HG02759 (cell line): ENCODE measurements at regions not wholly inside any gene's neighbourhood (a gene's known extent, or its start where the extent isn't known, plus 50 kb on each side); places are given as distances from the start of the nearest gene placed in this dataset.
"Not testable (repeated sequence)": the region's sequence is repeated elsewhere in the genome, so short reads cannot be mapped to it uniquely, and the experiment has no call there.

ENCODE experiments used
- ATAC-seq: cut with Tn5 transposase; IDR thresholded peaks from one replicate; pipeline ENCODE4 v1.9.1; 2021; ENCODE audit warnings: mild to moderate bottlenecking, moderate library complexity; ENCODE audit not compliant: unreplicated experiment

- ATAC-seq: no peak
These were observed 84.7 kb downstream of the IRX5 start for GRCh38 chr16:55015181-55015913.

- ATAC-seq: no peak
These were observed 85.8 kb downstream of the IRX5 start for GRCh38 chr16:55016515-55016914.

- no peak for ATAC-seq
These were observed 86.7 kb downstream of the IRX5 start for GRCh38 chr16:55017321-55017720.

GRCh38 chr16:55018881-55019280 is 88.2 kb downstream of the IRX5 start:
- ATAC-seq: no peak

- no peak for ATAC-seq
These were observed 88.9 kb downstream of the IRX5 start for GRCh38 chr16:55019419-55020131.

- no peak for ATAC-seq
These were observed 91.2 kb downstream of the IRX5 start for GRCh38 chr16:55021595-55022475.

- not testable (repeated sequence) for ATAC-seq
These were observed 96.6 kb downstream of the IRX5 start for GRCh38 chr16:55027260-55027659.

- ATAC-seq: no peak
These were observed 98.8 kb downstream of the IRX5 start for GRCh38 chr16:55029509-55029908.

- no peak for ATAC-seq
These were observed 100.3 kb downstream of the IRX5 start for GRCh38 chr16:55030944-55031343.

- ATAC-seq: no peak
These were observed 100.8 kb downstream of the IRX5 start for GRCh38 chr16:55031481-55031880.

GRCh38 chr16:55033225-55034156 is 102.8 kb downstream of the IRX5 start:
- ATAC-seq: no peak

GRCh38 chr16:55035029-55035428 is 104.4 kb downstream of the IRX5 start:
- peak; percentile 58 for ATAC-seq

- ATAC-seq: no peak
These were observed 105.3 kb downstream of the IRX5 start for GRCh38 chr16:55035956-55036355.

- ATAC-seq: no peak
These were observed 105.7 kb downstream of the IRX5 start for GRCh38 chr16:55036371-55036821.

GRCh38 chr16:55037046-55037445 is 106.4 kb downstream of the IRX5 start:
- ATAC-seq: no peak

- ATAC-seq: no peak
These were observed 107.3 kb downstream of the IRX5 start for GRCh38 chr16:55037966-55038365.

- no peak for ATAC-seq
These were observed 108.4 kb downstream of the IRX5 start for GRCh38 chr16:55039042-55039441.

- ATAC-seq: no peak
These were observed 108.8 kb downstream of the IRX5 start for GRCh38 chr16:55039511-55039910.

- no peak for ATAC-seq
These were observed 109.3 kb downstream of the IRX5 start for GRCh38 chr16:55039931-55040330.

- ATAC-seq: no peak
These were observed 109.9 kb downstream of the IRX5 start for GRCh38 chr16:55040366-55041086.
